Suppressor macrophage treated with lipopolysaccharide for 4 hours (primary cell): ENCODE measurements at regions not wholly inside any gene's neighbourhood (a gene's known extent, or its start where the extent isn't known, plus 50 kb on each side); places are given as distances from the start of the nearest gene placed in this dataset.
"Not testable (repeated sequence)": the region's sequence is repeated elsewhere in the genome, so short reads cannot be mapped to it uniquely, and the experiment has no call there.

ENCODE experiments used
- DNase-seq: peaks from one replicate; pipeline ENCODE4 v3.0.0-alpha.2; 2020

GRCh38 chr3:22836131-22836530, 367.0 kb upstream of the UBE2E2 start:
- DNase-seq = no peak

DNA sequence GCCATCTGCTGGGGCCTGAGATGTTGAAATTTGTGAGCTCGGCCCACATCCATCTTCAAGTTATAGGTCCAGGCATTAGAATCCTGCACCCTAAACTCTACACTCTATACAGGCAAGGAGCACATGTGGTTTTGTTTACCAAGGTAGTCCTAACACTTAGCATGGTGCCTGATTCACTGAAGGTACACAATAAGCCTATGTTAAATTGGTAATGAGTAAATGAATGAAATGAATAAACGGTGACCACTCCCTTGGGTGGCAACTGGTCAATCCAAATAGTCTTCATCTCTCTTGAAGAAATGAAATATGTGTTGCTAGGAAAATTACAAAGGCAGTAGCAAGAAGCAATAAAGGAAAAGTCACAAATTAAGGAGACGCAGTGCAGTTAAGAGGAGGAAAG, 359.3 kb upstream of the UBE2E2 start:
- no peak for DNase-seq

- no peak for DNase-seq
These were observed 356.6 kb upstream of the UBE2E2 start for GRCh38 chr3:22846566-22846965.

DNA sequence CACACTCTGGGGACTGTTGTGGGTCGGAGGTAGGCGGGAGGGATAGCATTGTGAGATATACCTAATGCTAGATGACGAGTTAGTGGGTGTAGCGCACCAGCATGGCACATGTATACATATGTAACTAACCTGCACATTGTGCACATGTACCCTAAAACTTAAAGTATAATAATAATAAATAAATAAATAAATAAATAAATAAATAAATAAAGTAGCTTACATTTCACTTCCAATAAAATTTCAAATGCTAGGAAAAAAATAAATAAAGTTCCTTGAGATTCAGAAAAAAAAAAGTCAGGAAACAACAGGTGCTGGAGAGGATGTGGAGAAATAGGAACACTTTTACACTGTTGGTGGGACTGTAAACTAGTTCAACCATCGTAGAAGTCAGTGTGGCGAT, 353.5 kb upstream of the UBE2E2 start:
- not testable (repeated sequence) for DNase-seq

- no peak for DNase-seq
These were observed 346.3 kb upstream of the UBE2E2 start for GRCh38 chr3:22856811-22857210.

DNA sequence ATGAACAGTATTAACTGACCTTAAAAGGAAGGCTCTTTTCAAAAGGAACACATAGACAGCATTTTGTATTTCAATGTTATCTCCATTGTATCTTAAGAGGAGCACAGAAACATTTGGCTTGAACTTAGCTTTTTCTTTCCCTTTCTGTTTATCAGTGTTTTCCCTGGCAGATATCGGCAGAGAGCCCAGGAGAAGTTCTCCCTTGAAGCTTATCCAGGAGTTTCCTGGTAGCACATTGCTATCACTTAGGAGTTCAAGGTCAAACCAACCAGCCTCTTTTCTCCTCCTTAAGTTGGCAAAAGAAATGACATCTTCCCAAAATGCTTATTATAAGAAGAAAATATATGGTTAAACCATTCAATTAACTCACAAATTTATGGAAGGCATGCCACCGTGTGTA, 344.6 kb upstream of the UBE2E2 start:
- no peak for DNase-seq

- no peak for DNase-seq
These were observed 343.5 kb upstream of the UBE2E2 start for GRCh38 chr3:22859618-22860017.

DNA sequence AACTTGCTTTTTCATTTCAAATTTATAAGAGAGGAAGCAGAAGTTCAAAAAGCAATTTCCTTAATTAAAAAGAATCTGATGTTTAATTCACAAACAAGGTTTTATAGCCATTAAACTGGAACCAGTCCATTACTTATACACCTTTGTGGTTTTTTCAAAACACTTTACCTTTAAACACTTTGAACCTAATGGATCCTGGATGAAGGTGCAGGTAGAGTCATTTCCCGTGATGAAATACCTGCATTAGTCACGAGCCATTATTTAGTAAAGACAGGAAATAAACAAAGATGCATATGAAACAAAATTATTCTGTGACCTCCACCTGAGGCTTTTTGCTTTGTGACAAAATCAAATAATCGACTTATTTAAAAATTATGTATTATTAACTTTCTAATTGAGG, 341.7 kb upstream of the UBE2E2 start:
- DNase-seq = no peak

- DNase-seq = no peak
These were observed 341.0 kb upstream of the UBE2E2 start for GRCh38 chr3:22862111-22862510.

DNA sequence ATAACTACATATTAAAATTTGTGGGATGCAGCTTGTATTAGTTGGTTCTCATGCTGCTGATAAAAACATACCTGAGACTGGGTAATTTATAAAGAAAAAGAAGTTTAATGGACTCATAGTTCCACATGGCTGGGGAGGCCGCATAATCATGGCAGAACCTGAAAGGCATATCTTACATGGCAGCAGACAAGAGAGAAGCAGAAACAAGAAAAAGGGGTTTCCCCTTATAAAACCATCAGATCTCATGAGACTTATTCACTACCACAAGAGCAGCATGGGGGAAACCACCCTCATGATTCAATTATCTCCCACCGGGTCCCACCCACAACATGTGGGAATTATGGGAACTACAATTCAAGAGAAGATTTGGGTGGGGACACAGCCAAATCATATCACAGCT, 320.3 kb upstream of the UBE2E2 start:
- DNase-seq = peak; percentile 26

- no peak for DNase-seq
These were observed 318.1 kb upstream of the UBE2E2 start for GRCh38 chr3:22885039-22885438.

DNA sequence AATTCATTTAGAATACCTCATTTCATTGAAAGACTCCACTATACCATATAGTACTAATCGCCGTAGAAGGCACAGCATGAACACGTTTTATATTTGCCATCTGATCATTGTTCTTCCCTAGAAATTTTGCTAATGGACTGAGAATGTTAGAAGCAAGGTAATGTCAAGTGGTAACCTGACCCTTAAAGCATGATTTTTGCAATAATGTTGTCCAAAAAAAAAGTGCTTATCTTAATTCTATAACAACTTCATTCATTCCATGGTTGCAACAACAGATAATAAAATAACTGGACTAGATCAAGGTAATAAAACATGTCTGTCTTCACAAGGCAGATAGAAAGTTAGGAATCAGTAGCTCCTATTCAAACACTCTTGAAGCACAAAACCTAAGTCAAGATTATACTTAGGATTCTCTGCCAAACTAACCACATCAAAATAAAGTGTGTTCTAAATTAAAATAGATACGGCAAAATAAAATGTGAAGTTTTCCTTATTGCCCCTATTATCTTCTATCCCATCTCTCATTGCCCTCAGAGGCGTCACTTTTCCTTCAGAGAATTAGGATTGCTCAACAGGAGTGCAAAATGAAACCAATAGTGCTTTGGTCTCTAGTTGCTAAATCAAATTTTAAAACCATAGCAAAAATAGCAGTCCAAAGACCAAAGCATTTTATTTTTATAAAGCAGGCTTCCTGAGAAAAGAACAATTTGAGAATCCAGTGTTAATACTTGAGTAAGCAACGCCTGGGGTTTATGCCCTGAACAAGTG, 317.4 kb upstream of the UBE2E2 start:
- peak; percentile 12 for DNase-seq

DNA sequence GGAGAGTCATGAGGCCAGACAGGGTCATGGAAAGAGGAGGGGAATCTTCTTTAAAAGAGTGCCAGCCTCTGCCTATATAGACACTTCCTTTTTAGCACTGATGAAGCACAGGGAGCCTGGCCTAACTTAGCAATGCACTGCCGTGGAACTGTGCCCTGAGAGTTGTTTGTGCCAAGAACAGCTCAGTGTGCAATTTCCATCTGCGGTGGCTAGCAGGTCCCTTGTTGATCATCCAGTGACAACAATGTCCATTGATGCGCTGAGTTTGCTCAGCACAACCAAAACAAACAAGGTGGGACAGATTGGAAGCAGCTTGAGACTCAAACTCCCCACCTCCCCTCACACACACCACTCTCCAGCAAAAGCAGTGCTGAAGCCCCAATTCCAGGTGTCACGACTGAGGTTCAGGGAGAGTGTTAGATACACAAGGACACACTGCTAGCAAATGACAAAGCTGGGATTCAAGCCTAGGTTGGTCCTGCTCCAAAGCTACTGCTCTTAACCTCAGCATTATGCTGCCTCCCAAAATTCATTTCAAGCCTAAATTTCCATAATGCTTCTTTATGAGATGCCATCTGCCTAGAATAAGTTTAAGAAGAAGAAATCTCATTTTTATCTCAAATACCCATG, 316.6 kb upstream of the UBE2E2 start:
- DNase-seq = no peak

DNA sequence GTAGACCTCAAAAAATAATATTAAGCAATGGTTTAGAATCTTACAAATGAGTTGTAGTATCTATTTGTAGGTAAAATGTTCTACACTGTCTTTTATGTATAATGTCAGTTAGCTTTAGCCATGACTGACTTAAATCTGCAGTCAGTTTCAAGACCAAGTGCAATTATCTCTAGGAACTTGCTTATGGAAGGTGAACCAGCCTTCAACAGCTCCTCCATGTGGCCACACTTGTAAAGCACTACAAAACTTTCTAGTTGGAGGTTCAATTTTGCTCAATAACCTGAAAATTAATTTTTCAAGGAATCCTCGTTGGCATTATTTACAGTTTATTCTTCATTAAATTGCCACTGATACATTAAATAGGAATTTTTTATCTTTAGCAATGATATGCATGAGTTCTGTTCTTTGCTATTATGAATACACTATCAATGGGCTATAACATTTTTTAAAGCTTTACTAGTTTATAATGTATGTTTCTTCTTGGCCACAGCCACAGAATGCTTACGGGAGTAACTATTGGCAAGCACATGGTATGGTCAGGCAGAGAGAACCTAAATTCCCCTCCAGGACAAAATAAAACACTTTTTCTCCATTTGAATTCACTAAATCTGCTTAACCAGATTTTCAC, 315.3 kb upstream of the UBE2E2 start:
- peak; percentile 53 for DNase-seq

DNA sequence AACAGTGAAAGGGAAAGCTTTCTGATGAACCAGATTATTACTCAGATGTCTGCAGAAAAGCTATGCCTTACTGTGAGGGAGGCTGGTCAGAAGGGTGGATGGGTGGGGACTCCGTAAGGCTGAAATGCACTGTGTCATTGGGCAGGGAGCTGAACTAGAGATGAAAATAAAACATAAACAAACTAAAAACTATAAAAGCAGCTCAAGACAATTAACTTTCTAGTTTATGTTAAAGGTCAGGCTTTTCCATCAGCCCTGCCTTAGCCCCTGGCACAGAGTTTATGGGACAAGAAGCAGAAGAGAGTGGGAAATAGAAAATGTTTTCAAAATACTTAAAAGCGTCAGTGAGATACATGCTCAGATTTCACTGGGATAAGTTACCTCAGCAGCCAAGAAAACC, 310.0 kb upstream of the UBE2E2 start:
- no peak for DNase-seq

- DNase-seq = no peak
These were observed 309.3 kb upstream of the UBE2E2 start for GRCh38 chr3:22893644-22894325.

DNA sequence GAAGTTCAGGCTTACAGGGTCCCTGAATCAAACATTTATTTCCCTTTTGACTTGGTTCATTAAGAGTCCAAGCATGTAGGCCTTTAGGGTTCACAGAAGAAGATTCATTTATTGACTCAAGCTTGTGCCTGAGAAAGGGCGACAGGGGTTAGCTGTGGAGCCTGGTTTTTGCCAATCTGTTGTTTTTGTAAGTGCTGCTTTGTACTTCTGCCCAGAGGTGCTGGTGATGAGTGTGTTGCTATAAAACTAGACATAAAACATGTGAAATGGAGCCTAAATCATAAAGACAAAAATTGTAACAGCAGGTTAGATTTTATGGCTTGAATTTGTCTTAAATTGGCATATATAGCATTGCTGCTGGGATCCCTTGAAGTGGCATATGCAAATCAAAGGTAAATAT, 308.3 kb upstream of the UBE2E2 start:
- no peak for DNase-seq

DNA sequence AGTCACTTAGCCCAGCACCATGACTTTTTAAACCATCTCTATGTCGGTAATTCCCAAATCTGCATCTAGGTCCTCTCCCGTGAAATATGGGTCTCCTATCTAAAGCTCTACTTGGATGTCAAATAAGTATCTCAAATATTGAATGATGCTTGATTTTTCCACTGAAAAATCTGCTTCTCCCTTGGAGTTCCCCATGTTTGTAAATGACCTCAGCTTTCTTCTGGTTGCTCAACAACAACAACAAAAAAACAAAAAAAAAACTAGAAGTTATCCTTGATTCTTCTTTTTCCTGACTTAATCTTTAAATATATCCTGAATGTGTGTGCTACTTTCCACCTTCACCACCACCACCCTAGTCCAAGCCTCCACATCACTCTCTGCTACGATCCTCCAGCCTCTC, 307.5 kb upstream of the UBE2E2 start:
- peak; percentile 27 for DNase-seq

DNA sequence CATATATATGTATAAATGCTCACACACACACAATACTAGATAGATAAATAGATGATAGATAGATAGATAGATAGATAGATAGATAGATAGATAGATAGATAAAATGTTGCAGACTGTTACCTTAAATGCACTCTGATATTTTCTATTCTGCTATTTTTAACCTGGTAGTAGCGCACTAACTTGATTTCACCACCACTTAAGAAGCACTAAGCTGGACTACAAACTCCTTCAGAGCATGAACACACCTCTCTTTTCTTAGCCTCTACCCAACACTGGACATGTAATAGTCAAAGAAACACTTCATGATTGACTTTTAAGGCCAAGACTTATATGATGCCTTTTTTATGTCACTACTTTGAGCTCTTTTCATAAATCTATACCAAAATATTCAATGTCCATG, 304.6 kb upstream of the UBE2E2 start:
- DNase-seq = no peak

GRCh38 chr3:22899441-22899840, 303.7 kb upstream of the UBE2E2 start:
- DNase-seq = no peak

- DNase-seq = no peak
These were observed 302.8 kb upstream of the UBE2E2 start for GRCh38 chr3:22900296-22900695.

DNA sequence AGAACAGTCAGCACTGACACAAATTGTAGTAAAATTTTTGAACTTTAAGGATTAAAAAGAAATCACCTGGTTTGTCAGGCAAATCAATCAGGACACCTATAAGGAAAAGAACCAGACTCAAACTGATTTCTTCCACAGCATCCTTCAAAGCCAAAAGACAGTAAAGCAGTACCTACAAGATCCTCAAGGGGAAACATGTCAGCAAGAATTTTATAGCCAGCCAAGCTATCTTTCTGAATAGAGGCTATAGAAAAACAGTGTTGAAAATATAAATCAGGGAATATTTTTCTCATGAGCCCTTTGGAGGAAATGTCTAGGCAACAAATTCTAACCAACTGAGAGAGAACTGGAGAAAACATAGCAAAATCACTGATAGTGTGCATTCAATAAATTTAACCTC, 301.4 kb upstream of the UBE2E2 start:
- no peak for DNase-seq

DNA sequence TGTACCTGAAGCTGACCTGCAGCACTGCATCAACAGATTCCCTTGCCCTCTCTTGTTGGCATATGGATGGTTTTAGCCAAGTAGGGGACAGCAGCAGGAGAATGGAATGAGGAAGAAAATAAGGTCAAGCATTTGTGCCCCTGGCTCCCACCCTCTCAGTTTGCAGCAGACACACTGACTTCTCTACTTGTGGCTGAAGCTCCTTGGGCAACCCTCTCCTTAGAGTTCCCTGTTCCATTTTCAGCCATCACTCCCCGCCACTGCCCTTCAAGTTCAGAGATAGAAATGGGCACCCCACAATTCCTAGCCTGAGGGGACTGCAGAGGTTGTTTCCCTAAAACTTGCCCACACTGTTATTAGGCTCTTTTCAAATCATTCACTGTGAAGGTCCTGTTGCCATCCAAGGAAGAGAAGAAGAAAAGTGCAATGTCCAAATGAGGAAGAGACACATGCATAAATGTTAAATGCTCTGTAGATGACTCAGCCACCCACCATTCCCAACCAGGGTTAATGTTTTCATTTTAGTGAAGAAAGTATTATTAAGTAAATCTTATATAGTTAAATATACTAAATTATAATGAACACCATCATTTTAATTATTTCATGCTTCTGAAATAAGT, 295.9 kb upstream of the UBE2E2 start:
- peak; percentile 52 for DNase-seq
